ENCODE measurements at regions not wholly inside any gene's neighbourhood (a gene's known extent, or its start where the extent isn't known, plus 50 kb on each side); places are given as distances from the start of the nearest gene placed in this dataset.

- TF ChIP-seq, protein P1, sequence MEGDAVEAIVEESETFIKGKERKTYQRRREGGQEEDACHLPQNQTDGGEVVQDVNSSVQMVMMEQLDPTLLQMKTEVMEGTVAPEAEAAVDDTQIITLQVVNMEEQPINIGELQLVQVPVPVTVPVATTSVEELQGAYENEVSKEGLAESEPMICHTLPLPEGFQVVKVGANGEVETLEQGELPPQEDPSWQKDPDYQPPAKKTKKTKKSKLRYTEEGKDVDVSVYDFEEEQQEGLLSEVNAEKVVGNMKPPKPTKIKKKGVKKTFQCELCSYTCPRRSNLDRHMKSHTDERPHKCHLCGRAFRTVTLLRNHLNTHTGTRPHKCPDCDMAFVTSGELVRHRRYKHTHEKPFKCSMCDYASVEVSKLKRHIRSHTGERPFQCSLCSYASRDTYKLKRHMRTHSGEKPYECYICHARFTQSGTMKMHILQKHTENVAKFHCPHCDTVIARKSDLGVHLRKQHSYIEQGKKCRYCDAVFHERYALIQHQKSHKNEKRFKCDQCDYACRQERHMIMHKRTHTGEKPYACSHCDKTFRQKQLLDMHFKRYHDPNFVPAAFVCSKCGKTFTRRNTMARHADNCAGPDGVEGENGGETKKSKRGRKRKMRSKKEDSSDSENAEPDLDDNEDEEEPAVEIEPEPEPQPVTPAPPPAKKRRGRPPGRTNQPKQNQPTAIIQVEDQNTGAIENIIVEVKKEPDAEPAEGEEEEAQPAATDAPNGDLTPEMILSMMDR (IDR thresholded peaks at IDR 0.05; ENCODE audit: insufficient read depth, low read length, poor library complexity, severe bottlenecking): no peak
- no peak for DNase-seq (ENCODE audit: low read depth)
- Histone ChIP-seq H3K36me3 (ENCODE audit: control insufficient read depth, insufficient read depth, low read length) (no peaks in the 10 kb centered on the region), H3K4me3 (ENCODE audit: low read depth, low read length) (no peak overlapping the region), H3K27me3 (ENCODE audit: control insufficient read depth, insufficient read depth, low read length) (no peaks in the 10 kb centered on the region)
These were observed 288.9 kb downstream of the CDK5RAP2 start for GRCh38 chr9:120291050-120291449.

DNA sequence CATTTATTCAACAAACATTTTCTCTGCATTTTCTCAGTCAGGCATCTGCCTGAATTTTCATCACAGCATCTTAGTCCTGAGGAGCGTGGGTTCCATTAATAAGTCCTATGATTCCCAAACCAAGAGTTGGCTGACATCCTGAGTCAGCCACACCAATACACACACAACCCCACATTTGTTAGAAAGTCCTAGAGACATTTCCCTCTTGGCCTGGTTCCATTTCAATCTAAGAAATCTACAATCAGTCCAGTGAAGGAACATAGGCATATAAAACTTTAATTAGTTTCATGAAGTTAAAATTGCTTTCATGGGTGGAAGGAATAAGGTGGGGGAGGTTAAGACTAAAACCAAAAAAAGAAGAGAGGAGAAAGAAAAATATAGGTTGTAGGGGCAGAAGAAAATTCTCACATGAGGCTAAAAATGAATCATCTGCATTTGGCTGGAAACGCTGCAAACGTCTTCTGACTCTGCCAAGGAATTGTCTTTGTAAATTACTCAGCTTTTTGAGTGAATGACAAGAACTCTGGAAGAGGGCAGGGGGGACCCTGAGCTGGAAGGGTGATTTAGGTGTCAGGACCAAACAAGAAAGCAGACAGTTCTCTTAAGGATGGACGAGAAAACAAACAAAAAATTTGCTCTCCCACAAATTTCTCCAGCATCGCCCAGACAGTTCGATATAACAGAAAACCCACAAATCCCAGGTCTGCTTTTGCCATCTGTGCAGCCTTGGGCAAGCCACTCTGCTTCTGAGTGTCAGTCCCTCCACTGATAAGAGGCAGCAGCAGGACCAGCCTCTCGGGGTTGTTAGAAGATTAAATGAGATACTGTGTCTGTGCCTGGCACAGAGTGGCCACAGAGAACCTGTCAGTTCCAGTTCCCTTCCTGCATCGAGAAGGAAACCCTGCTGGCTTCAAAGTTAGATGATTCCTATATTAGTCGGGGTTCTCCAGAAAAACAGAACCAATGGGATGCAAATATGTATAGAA is 289.7 kb downstream of the CDK5RAP2 start:
- Histone ChIP-seq H3K4me3 (ENCODE audit: low read depth, low read length) (no peak overlapping the region), H3K36me3 (ENCODE audit: control insufficient read depth, insufficient read depth, low read length) (no peaks in the 10 kb centered on the region), H3K27me3 (ENCODE audit: control insufficient read depth, insufficient read depth, low read length) (no peaks in the 10 kb centered on the region)
- no peak for DNase-seq (ENCODE audit: low read depth)
- TF ChIP-seq, protein P1 (IDR thresholded peaks at IDR 0.05; ENCODE audit: insufficient read depth, low read length, poor library complexity, severe bottlenecking): no peak

DNA sequence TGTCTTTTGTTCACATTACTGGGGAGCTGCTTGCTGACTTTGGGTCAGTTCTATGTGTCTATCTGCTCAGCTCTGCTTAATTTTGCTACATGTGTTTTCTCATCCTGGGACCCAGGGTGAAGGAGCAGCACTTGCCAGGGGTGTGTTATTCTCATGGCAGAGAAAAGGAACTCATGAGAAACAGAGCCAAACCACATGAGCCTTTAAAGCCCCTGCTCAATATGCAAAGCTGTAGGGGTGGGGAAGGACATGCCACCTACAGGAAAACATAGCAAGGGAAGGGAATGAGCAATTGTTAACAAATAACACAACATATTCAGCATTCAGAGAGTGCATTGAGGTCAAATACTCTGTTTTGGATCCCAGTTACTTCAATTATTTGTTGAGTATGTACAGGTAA is 290.9 kb downstream of the CDK5RAP2 start:
- TF ChIP-seq, protein P1 (IDR thresholded peaks at IDR 0.05; ENCODE audit: insufficient read depth, low read length, poor library complexity, severe bottlenecking): no peak
- DNase-seq (ENCODE audit: low read depth): no peak
- Histone ChIP-seq H3K36me3 (ENCODE audit: control insufficient read depth, insufficient read depth, low read length) (no peaks in the 10 kb centered on the region), H3K27me3 (ENCODE audit: control insufficient read depth, insufficient read depth, low read length) (no peaks in the 10 kb centered on the region), H3K4me3 (ENCODE audit: low read depth, low read length) (no peak overlapping the region)

GRCh38 chr9:120286530-120286929 is 293.4 kb downstream of the CDK5RAP2 start:
- H3K27me3 ChIP-seq (ENCODE audit: control insufficient read depth, insufficient read depth, low read length): no peaks in the 10 kb centered on the region
- no peak overlapping the region for H3K4me3 ChIP-seq (ENCODE audit: low read depth, low read length)
- H3K36me3 ChIP-seq (ENCODE audit: control insufficient read depth, insufficient read depth, low read length): no peaks in the 10 kb centered on the region
- TF ChIP-seq, protein P1 (IDR thresholded peaks at IDR 0.05; ENCODE audit: insufficient read depth, low read length, poor library complexity, severe bottlenecking): no peak
- DNase-seq (ENCODE audit: low read depth): no peak

- Histone ChIP-seq H3K4me3 (ENCODE audit: low read depth, low read length) (no peak overlapping the region), H3K36me3 (ENCODE audit: control insufficient read depth, insufficient read depth, low read length) (no peaks in the 10 kb centered on the region), H3K27me3 (ENCODE audit: control insufficient read depth, insufficient read depth, low read length) (no peaks in the 10 kb centered on the region)
- TF ChIP-seq, protein P1 (IDR thresholded peaks at IDR 0.05; ENCODE audit: insufficient read depth, low read length, poor library complexity, severe bottlenecking): no peak
- DNase-seq (ENCODE audit: low read depth): peak; percentile 74
These were observed 295.1 kb downstream of the CDK5RAP2 start for GRCh38 chr9:120284821-120285220.

Measured in kidney epithelial cell (primary cell).